Liver (tissue), 8 donors: ENCODE measurements at regions not wholly inside any gene's neighbourhood (a gene's known extent, or its start where the extent isn't known, plus 50 kb on each side); places are given as distances from the start of the nearest gene placed in this dataset.

Experiments
- DNase-seq: peaks from one replicate; pipeline ENCODE4 v3.0.0-alpha.2; 2017; ENCODE audit warnings: low spot score
- H3K27ac ChIP-seq, 2 donors: one replicate each; pipeline ENCODE4 v1.7.0; 2013; ENCODE audit warnings: inconsistent platforms in 2 of 2, low read length in 2 of 2, control low read depth in 1 of 2, low read depth in 1 of 2, mild to moderate bottlenecking in 1 of 2
- H3K27me3 ChIP-seq, 4 donors: one replicate each; pipeline versions ENCODE4 v1.6.1 to v1.7.0; 2013; ENCODE audit warnings: low read length in 3 of 4, inconsistent platforms in 1 of 4, mild to moderate bottlenecking in 1 of 4, moderate library complexity in 1 of 4; ENCODE audit not compliant: control insufficient read depth in 4 of 4, insufficient read depth in 4 of 4
- H3K36me3 ChIP-seq, 4 donors: one replicate each; pipeline versions ENCODE4 v1.6.1 to v1.7.0; 2013; ENCODE audit warnings: low read length in 3 of 4, mild to moderate bottlenecking in 3 of 4, low read depth in 1 of 4, moderate library complexity in 1 of 4; ENCODE audit not compliant: control insufficient read depth in 4 of 4, insufficient read depth in 3 of 4
- H3K4me1 ChIP-seq, 4 donors: one replicate each; pipeline versions ENCODE4 v1.6.1 to v1.7.0; 2013; ENCODE audit warnings: low read length in 3 of 4, mild to moderate bottlenecking in 3 of 4, moderate library complexity in 1 of 4; ENCODE audit not compliant: control insufficient read depth in 4 of 4, insufficient read depth in 4 of 4
- H3K4me3 ChIP-seq, 3 donors: one replicate each; pipeline versions ENCODE4 v1.6.1 to v1.7.0; 2013; ENCODE audit warnings: low read length in 3 of 3, control low read depth in 1 of 3, low read depth in 1 of 3, mild to moderate bottlenecking in 1 of 3
- H3K9ac ChIP-seq, 2 donors: one replicate each; pipeline ENCODE4 v1.7.0; 2013; ENCODE audit warnings: low read length in 2 of 2, mild to moderate bottlenecking in 2 of 2, moderate library complexity in 2 of 2, control low read depth in 1 of 2, low read depth in 1 of 2
- H3K9me3 ChIP-seq, 4 donors: one replicate each; pipeline versions ENCODE4 v1.6.1 to v1.7.0; 2013; ENCODE audit warnings: low read length in 3 of 4; ENCODE audit not compliant: control insufficient read depth in 4 of 4
- EGR1 ChIP-seq, 2 donors: IDR thresholded peaks; 2 replicates each; pipeline ENCODE4 v1.6.1; 2016 to 2018; ENCODE audit warnings: antibody characterized with exemption in 2 of 2, low read depth in 2 of 2
- FOXA1 ChIP-seq: IDR thresholded peaks from 2 replicates; pipeline ENCODE4 v1.6.1; 2016; ENCODE audit warnings: antibody characterized with exemption
- FOXA2 ChIP-seq: IDR thresholded peaks from 2 replicates; pipeline ENCODE4 v1.6.1; 2016; ENCODE audit warnings: antibody characterized with exemption
- GABPA ChIP-seq, 2 donors: IDR thresholded peaks in 1 of 2; conservative IDR thresholded peaks in 1 of 2; 2 replicates each; pipeline ENCODE4 v1.6.1; 2016; ENCODE audit warnings: antibody characterized with exemption in 2 of 2, mild to moderate bottlenecking in 1 of 2, moderate library complexity in 1 of 2
- HNF4A ChIP-seq, 2 donors: conservative IDR thresholded peaks; 2 replicates each; pipeline ENCODE4 v1.6.1; 2016; ENCODE audit warnings: antibody characterized with exemption in 2 of 2, mild to moderate bottlenecking in 2 of 2
- HNF4G ChIP-seq: IDR thresholded peaks from 2 replicates; pipeline ENCODE4 v1.6.1; 2016; ENCODE audit warnings: antibody characterized with exemption
- JUND ChIP-seq, 2 donors: IDR thresholded peaks; 2 replicates each; pipeline ENCODE4 v1.6.1; 2016; ENCODE audit warnings: antibody characterized with exemption in 2 of 2
- NR2F2 ChIP-seq: IDR thresholded peaks from 2 replicates; pipeline ENCODE4 v1.6.1; 2016; ENCODE audit warnings: antibody characterized with exemption
- RAD21 ChIP-seq, 2 donors: IDR thresholded peaks; 2 replicates each; pipeline ENCODE4 v1.6.1; 2016; ENCODE audit warnings: antibody characterized with exemption in 2 of 2, mild to moderate bottlenecking in 2 of 2
- RXRA ChIP-seq, 2 donors: IDR thresholded peaks; 2 replicates each; pipeline ENCODE4 v1.6.1; 2017 to 2018; ENCODE audit warnings: antibody characterized with exemption in 2 of 2, mild to moderate bottlenecking in 1 of 2
- SP1 ChIP-seq: IDR thresholded peaks from 2 replicates; pipeline ENCODE4 v1.6.1; 2018; ENCODE audit warnings: antibody characterized with exemption, mild to moderate bottlenecking
- TAF1 ChIP-seq: conservative IDR thresholded peaks from 2 replicates; pipeline ENCODE4 v1.6.1; 2016; ENCODE audit warnings: antibody characterized with exemption, mild to moderate bottlenecking
- YY1 ChIP-seq: IDR thresholded peaks from 2 replicates; pipeline ENCODE4 v1.6.1; 2016; ENCODE audit warnings: antibody characterized with exemption, mild to moderate bottlenecking
- WGBS: extraction: QIAGEN DNeasy Blood & Tissue Kit; methylation state at CpG from one replicate; pipeline ENCODE4 v1.1.7; 2013; 5-methylcytosine and 5-hydroxymethylcytosine counted together
- TF ChIP-seq, protein P1 (sequence below): IDR thresholded peaks from 2 replicates; pipeline ENCODE4 v1.6.1; 2016; ENCODE audit warnings: antibody characterized with exemption
- TF ChIP-seq, protein P2 (sequence below): fragments of 150-350 bp; IDR thresholded peaks from 2 replicates; pipeline ENCODE4 v1.5.1; 2017; ENCODE audit warnings: improper control_type of control experiment, low read depth, low read length; ENCODE audit not compliant: missing input control
- TF ChIP-seq, protein P3 (sequence below): IDR thresholded peaks from 2 replicates; pipeline ENCODE4 v1.6.1; 2016; ENCODE audit warnings: antibody characterized with exemption, mild to moderate bottlenecking
- donor health status: healthy.
- donor health status: healthy.
- donor health status: healthy.
- donor health status: healthy.
- donor health status: healthy.

DNA sequence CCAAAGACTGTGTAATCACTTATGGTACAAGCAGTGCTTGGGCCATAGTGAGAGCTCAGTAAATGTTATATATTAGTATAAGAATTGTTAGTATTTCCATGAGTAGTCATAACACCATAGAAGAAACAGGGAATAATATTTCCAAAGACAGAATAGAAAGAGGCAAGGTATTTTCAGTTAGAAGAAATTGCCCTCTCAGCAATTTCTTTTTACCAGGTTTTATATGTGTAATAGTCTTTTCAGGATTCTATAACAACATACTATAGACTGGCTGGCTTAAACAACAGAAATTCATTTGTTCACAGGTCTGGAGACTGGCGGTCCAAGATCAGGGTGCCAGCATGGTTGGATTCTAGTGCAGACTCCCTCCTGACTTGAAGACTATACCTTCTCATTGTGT is 485.7 kb downstream of the FOXO1 start:
- TF ChIP-seq TAF1 (no peak), FOXA1 (no peak), NR2F2 (no peak), SP1 (no peak), EGR1 (IDR thresholded peaks at IDR 0.05; ENCODE audit: low read depth in 2 of 2) (no peak), YY1 (no peak), RAD21 (IDR thresholded peaks at IDR 0.05) (no peak), GABPA (IDR thresholded peaks at IDR 0.05 in 1 of 2, conservative IDR thresholded peaks at IDR 0.05 in 1 of 2) (no peak), HNF4A (conservative IDR thresholded peaks at IDR 0.05) (no peak), FOXA2 (no peak), HNF4G (no peak), JUND (IDR thresholded peaks at IDR 0.05) (no peak), RXRA (IDR thresholded peaks at IDR 0.05) (no peak)
- TF ChIP-seq, protein P1, sequence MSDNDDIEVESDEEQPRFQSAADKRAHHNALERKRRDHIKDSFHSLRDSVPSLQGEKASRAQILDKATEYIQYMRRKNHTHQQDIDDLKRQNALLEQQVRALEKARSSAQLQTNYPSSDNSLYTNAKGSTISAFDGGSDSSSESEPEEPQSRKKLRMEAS = no peak
- TF ChIP-seq, protein P2, sequence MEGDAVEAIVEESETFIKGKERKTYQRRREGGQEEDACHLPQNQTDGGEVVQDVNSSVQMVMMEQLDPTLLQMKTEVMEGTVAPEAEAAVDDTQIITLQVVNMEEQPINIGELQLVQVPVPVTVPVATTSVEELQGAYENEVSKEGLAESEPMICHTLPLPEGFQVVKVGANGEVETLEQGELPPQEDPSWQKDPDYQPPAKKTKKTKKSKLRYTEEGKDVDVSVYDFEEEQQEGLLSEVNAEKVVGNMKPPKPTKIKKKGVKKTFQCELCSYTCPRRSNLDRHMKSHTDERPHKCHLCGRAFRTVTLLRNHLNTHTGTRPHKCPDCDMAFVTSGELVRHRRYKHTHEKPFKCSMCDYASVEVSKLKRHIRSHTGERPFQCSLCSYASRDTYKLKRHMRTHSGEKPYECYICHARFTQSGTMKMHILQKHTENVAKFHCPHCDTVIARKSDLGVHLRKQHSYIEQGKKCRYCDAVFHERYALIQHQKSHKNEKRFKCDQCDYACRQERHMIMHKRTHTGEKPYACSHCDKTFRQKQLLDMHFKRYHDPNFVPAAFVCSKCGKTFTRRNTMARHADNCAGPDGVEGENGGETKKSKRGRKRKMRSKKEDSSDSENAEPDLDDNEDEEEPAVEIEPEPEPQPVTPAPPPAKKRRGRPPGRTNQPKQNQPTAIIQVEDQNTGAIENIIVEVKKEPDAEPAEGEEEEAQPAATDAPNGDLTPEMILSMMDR = no peak
- TF ChIP-seq, protein P3, sequence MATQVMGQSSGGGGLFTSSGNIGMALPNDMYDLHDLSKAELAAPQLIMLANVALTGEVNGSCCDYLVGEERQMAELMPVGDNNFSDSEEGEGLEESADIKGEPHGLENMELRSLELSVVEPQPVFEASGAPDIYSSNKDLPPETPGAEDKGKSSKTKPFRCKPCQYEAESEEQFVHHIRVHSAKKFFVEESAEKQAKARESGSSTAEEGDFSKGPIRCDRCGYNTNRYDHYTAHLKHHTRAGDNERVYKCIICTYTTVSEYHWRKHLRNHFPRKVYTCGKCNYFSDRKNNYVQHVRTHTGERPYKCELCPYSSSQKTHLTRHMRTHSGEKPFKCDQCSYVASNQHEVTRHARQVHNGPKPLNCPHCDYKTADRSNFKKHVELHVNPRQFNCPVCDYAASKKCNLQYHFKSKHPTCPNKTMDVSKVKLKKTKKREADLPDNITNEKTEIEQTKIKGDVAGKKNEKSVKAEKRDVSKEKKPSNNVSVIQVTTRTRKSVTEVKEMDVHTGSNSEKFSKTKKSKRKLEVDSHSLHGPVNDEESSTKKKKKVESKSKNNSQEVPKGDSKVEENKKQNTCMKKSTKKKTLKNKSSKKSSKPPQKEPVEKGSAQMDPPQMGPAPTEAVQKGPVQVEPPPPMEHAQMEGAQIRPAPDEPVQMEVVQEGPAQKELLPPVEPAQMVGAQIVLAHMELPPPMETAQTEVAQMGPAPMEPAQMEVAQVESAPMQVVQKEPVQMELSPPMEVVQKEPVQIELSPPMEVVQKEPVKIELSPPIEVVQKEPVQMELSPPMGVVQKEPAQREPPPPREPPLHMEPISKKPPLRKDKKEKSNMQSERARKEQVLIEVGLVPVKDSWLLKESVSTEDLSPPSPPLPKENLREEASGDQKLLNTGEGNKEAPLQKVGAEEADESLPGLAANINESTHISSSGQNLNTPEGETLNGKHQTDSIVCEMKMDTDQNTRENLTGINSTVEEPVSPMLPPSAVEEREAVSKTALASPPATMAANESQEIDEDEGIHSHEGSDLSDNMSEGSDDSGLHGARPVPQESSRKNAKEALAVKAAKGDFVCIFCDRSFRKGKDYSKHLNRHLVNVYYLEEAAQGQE = no peak
- Histone ChIP-seq H3K9me3 (peaks cover 0 to 3% (median 0%) of the 10 kb centered on the region in 4 donors), H3K27me3 (no peaks in the 10 kb centered on the region), H3K4me3 (no peak overlapping the region), H3K36me3 (no peaks in the 10 kb centered on the region), H3K4me1 (no peaks in the 10 kb centered on the region), H3K27ac (no peak overlapping the region), H3K9ac (no peak overlapping the region)
- no peak for DNase-seq
- WGBS = 97% methylated on average over 1 of the region's 1 CpG

DNA sequence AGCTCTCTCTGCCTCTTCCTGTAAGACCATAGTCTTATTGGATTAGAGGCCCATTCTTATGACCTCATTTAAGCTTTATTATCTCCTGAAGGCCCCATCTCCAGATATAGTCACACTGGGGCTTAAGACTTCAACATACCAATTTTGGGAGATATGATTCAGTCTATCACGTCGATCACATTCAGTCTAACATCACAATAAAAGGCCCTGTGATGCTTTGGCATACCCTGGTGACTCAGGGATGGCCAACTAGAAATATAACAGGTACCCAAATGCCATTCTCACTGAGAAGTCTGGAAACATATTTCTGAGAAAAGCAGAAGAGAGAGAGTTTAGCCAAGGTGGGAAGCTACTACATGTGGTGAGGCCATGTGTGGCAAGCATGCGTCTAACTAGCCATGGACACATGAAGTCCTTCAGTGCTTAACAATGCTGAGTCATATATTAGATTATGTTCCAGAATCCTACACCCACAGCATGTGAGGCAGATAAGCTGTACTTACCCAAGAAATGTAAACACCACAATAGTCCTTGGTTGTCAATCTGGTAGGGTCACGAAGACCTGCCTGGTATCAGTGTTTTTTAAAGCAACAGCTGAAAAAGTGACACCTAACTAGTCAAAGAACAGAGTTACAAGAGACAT is 485.1 kb downstream of the FOXO1 start:
- TF ChIP-seq YY1 = no peak
- TF ChIP-seq, protein P2 = no peak
- TF ChIP-seq RXRA (IDR thresholded peaks at IDR 0.05) = peak in 1 of 2 donors; percentile 35
- TF ChIP-seq, protein P1 = peak; percentile 50
- peak; percentile 53 for TF ChIP-seq FOXA2
- TF ChIP-seq RAD21 (IDR thresholded peaks at IDR 0.05) = no peak

More for the DNA sequence above, 485.1 kb downstream of the FOXO1 start:
- DNase-seq = no peak
- no peak overlapping the region for H3K9ac ChIP-seq
- no peaks in the 10 kb centered on the region for H3K27me3 ChIP-seq
- no peak overlapping the region for H3K4me3 ChIP-seq
- H3K9me3 ChIP-seq = peaks cover 0 to 1% (median 0%) of the 10 kb centered on the region in 4 donors
- no peaks in the 10 kb centered on the region for H3K36me3 ChIP-seq
- 80% methylated on average over 4 of the region's 4 CpGs for WGBS
- H3K27ac ChIP-seq = no peak overlapping the region
- H3K4me1 ChIP-seq = no peaks in the 10 kb centered on the region
